ENCODE measurements at regions not wholly inside any gene's neighbourhood (a gene's known extent, or its start where the extent isn't known, plus 50 kb on each side); places are given as distances from the start of the nearest gene placed in this dataset.

- TF ChIP-seq CTCF (conservative IDR thresholded peaks at IDR 0.05; ENCODE audit: low read depth) = no peak
- H3K27ac ChIP-seq = no peak overlapping the region
- CTCF ChIA-PET = no interaction called here
- POLR2A ChIA-PET (ENCODE audit: low non-redundant PET) = no interaction called here
- no peak for DNase-seq (ENCODE audit: low spot score)
These were observed 144.6 kb downstream of the DNAJB6 start for GRCh38 chr7:157481389-157481788.

- ChIA-PET CTCF (no interaction called here), POLR2A (ENCODE audit: low non-redundant PET) (no interaction called here)
- no peak for TF ChIP-seq CTCF (conservative IDR thresholded peaks at IDR 0.05; ENCODE audit: low read depth)
- no peak overlapping the region for H3K27ac ChIP-seq
- DNase-seq (ENCODE audit: low spot score) = no peak
These were observed 145.2 kb downstream of the DNAJB6 start for GRCh38 chr7:157482025-157482424.

GRCh38 chr7:157482517-157483087, 145.8 kb downstream of the DNAJB6 start:
- DNase-seq (ENCODE audit: low spot score) = no peak
- ChIA-PET POLR2A (ENCODE audit: low non-redundant PET) (no interaction called here), CTCF (no interaction called here)
- no peak overlapping the region for H3K27ac ChIP-seq
- no peak for TF ChIP-seq CTCF (conservative IDR thresholded peaks at IDR 0.05; ENCODE audit: low read depth)

GRCh38 chr7:157483515-157483914, 146.7 kb downstream of the DNAJB6 start:
- DNase-seq (ENCODE audit: low spot score) = no peak
- H3K27ac ChIP-seq = no peak overlapping the region
- CTCF ChIA-PET = no interaction called here
- TF ChIP-seq CTCF (conservative IDR thresholded peaks at IDR 0.05; ENCODE audit: low read depth) = no peak
- POLR2A ChIA-PET (ENCODE audit: low non-redundant PET) = no interaction called here

- POLR2A ChIA-PET (ENCODE audit: low non-redundant PET) = no interaction called here
- CTCF ChIA-PET = no interaction called here
- no peak overlapping the region for H3K27ac ChIP-seq
- TF ChIP-seq CTCF (conservative IDR thresholded peaks at IDR 0.05; ENCODE audit: low read depth) = no peak
- no peak for DNase-seq (ENCODE audit: low spot score)
These were observed 147.2 kb downstream of the DNAJB6 start for GRCh38 chr7:157483971-157484410.

DNA sequence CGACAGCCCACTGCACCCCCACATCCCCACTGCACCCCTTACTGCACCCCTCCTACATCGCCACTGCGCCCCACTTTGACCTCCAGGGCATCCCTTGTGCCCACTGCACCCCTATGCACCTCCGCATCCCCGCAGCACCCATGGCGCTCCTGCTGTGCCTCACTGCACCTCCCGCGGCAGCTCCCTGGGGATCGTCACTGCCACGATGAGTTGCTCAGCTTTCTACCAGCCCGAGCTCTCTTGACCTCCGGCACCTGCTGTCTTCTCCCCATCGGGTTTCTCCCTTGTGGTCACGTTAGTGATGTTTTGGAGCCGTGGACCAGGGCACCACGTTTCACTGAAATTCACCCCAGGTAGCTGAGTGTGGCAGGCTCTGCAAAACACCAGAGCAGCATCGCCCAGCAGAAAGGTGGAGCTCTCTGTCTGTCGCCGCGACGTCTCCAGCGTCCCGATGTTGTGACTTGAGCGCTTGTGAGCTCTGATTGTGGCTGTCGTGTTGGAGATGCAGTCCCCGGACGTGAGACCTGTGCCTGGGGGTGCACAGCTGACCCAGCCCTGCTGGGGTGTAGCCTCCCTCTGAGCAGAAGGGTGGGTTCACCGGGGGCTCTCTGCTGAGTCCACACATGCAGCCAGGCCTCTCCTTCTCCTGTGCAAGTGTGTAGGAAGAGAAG, 147.7 kb downstream of the DNAJB6 start:
- CTCF ChIA-PET = no interaction called here
- POLR2A ChIA-PET (ENCODE audit: low non-redundant PET) = no interaction called here
- DNase-seq (ENCODE audit: low spot score) = no peak
- TF ChIP-seq CTCF (conservative IDR thresholded peaks at IDR 0.05; ENCODE audit: low read depth) = no peak
- no peak overlapping the region for H3K27ac ChIP-seq

Measured in RWPE1 (cell line).